Upper lobe of left lung (tissue), 4 donors: ENCODE measurements at regions not wholly inside any gene's neighbourhood (a gene's known extent, or its start where the extent isn't known, plus 50 kb on each side); places are given as distances from the start of the nearest gene placed in this dataset.

ENCODE experiments used
- CTCF ChIP-seq, 6 experiments: fragments of 450-650 bp in 4 of 6; fragments of 200-600 bp in 2 of 6; sonication (generic) in 2 of 6; IDR thresholded peaks; one replicate each; pipeline ENCODE4 v1.5.1; 2016 to 2019; ENCODE audit warnings: antibody characterized with exemption in 6 of 6
- POLR2A ChIP-seq, 4 donors: fragments of 450-650 bp; IDR thresholded peaks; one replicate each; pipeline ENCODE4 v1.5.1; 2016 to 2017; ENCODE audit warnings: antibody characterized with exemption in 4 of 4, mild to moderate bottlenecking in 2 of 4
- POLR2AphosphoS5 ChIP-seq, 2 donors: sonication (generic); formaldehyde crosslinking; IDR thresholded peaks; one replicate each; pipeline ENCODE4 v1.5.1; 2017; ENCODE audit warnings: antibody characterized with exemption in 2 of 2

- TF ChIP-seq POLR2A (IDR thresholded peaks at IDR 0.05): no peak
- no peak for TF ChIP-seq CTCF (IDR thresholded peaks at IDR 0.05)
- TF ChIP-seq POLR2AphosphoS5 (IDR thresholded peaks at IDR 0.05): no peak
These were observed 160.3 kb downstream of the BMP7 start for GRCh38 chr20:57106030-57106682.
